ENCODE measurements at regions not wholly inside any gene's neighbourhood (a gene's known extent, or its start where the extent isn't known, plus 50 kb on each side); places are given as distances from the start of the nearest gene placed in this dataset.

- TF ChIP-seq REST (IDR thresholded peaks at IDR 0.05; ENCODE audit: unreplicated experiment): no peak
Measured at GRCh38 chr19:31104451-31104850, 244.8 kb downstream of the TSHZ3 start (continued).

- H3K27ac Mint-ChIP-seq: no peak overlapping the region
Measured at GRCh38 chr19:31103228-31103627, 246.0 kb downstream of the TSHZ3 start.

More at GRCh38 chr19:31103228-31103627, 246.0 kb downstream of the TSHZ3 start:
- Mint-ChIP-seq H3K9me3 (no peaks in the 10 kb centered on the region), H3K4me3 (no peak overlapping the region), H3K27me3 (ENCODE audit: insufficient read depth, low read depth, poor library complexity) (no peaks in the 10 kb centered on the region), H3K4me1 (peaks cover 55% of the 10 kb centered on the region), H3K36me3 (ENCODE audit: low read depth) (no peaks in the 10 kb centered on the region)
- ATAC-seq (no peak), DNase-seq (ENCODE audit: low spot score) (no peak)
- TF ChIP-seq ZNF114 (CRISPR knock-in tag; IDR thresholded peaks at IDR 0.05): no peak
- TF ChIP-seq ZNF331 (CRISPR knock-in tag; IDR thresholded peaks at IDR 0.05; ENCODE audit: low read depth): no peak
- TF ChIP-seq NANOG (IDR thresholded peaks at IDR 0.05; ENCODE audit: borderline replicate concordance): no peak
- no peak for TF ChIP-seq STAT1 (IDR thresholded peaks at IDR 0.05; ENCODE audit: unreplicated experiment)
- TF ChIP-seq CREB1 (CRISPR knock-in tag; IDR thresholded peaks at IDR 0.05; ENCODE audit: low read depth): no peak
- no peak for TF ChIP-seq EZH2 (IDR thresholded peaks at IDR 0.05; ENCODE audit: low read depth, unreplicated experiment)
- no peak for TF ChIP-seq ZNF462 (CRISPR knock-in tag; IDR thresholded peaks at IDR 0.05)
- no peak for TF ChIP-seq JUNB (IDR thresholded peaks at IDR 0.05; ENCODE audit: unreplicated experiment)
- TF ChIP-seq EZH2phosphoT487 (IDR thresholded peaks at IDR 0.05; ENCODE audit: unreplicated experiment): no peak
- TF ChIP-seq POLR2AphosphoS5 (IDR thresholded peaks at IDR 0.05; ENCODE audit: low read depth): no peak
- TF ChIP-seq ETS1 (IDR thresholded peaks at IDR 0.05): no peak
- TF ChIP-seq REST (IDR thresholded peaks at IDR 0.05; ENCODE audit: unreplicated experiment): no peak
- no peak overlapping the region for H3K4me3 ChIP-seq
- H4K20me1 ChIP-seq (replicated peaks; ENCODE audit: insufficient read depth): no peaks in the 10 kb centered on the region
- no peaks in the 10 kb centered on the region; the same call in 1 of the 2 replicates for H3K9me2 ChIP-seq (ENCODE audit: insufficient read depth)
- H3F3A ChIP-seq (replicated peaks; ENCODE audit: low read depth): no peaks in the 10 kb centered on the region
- no peak overlapping the region for H3K4me2 ChIP-seq
- H3K27me3 ChIP-seq (ENCODE audit: insufficient read depth): no peaks in the 10 kb centered on the region
- no peaks in the 10 kb centered on the region for H3K36me3 ChIP-seq (ENCODE audit: insufficient read depth)
- no peak overlapping the region for H3K27ac ChIP-seq (ENCODE audit: low read depth)
- H3K79me2 ChIP-seq (replicated peaks; ENCODE audit: insufficient read depth): no peaks in the 10 kb centered on the region
- no peak overlapping the region for H2AFZ ChIP-seq
- H3K4me1 ChIP-seq (ENCODE audit: insufficient read depth): peaks cover 33% of the 10 kb centered on the region
